Activated CD4-positive, alpha-beta T cell treated with anti-CD3 and anti-CD28 coated beads, Interleukin-2, Interleukin-4, amounts not matched to agents 100 ng/mL and 50 ng/mL, durations not matched to agents 16 hours and 8 hours (primary cell): ENCODE measurements at regions not wholly inside any gene's neighbourhood (a gene's known extent, or its start where the extent isn't known, plus 50 kb on each side); places are given as distances from the start of the nearest gene placed in this dataset.
"Not testable (repeated sequence)": the region's sequence is repeated elsewhere in the genome, so short reads cannot be mapped to it uniquely, and the experiment has no call there.

Source experiments
- DNase-seq: peaks from one replicate; pipeline ENCODE4 v3.0.0-alpha.2; 2020; ENCODE audit warnings: low spot score

GRCh38 chr9:119739476-119739875 is 370.2 kb upstream of the BRINP1 start:
- DNase-seq: no peak

- no peak for DNase-seq
Measured at GRCh38 chr9:119736491-119737454, 367.5 kb upstream of the BRINP1 start.

- no peak for DNase-seq
Measured at GRCh38 chr9:119727988-119728387, 358.8 kb upstream of the BRINP1 start.

- no peak for DNase-seq
Measured at GRCh38 chr9:119726035-119726434, 356.8 kb upstream of the BRINP1 start.

DNA sequence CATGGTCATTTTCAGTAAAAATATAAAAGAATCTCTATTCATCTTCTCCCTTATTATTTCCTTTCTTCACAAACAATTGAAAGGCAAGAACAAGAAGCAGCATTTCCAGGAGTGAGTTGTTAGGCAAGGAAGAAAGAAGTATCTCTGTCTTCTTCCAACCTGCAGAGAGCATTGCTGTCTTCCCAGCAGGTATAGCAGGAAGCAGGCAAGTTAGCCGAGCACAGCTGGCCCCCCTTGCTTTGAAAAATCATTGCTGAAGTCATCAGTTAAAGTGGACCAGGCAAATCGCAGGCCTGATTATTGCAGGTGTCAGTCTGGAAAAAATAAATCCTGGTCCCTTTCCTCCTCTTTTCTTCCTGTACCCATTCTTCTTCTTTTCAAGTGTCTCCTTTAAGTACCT is 353.1 kb upstream of the BRINP1 start:
- DNase-seq: no peak

- no peak for DNase-seq
Measured at GRCh38 chr9:119712325-119712724, 343.1 kb upstream of the BRINP1 start.

GRCh38 chr9:119709431-119709830 is 340.2 kb upstream of the BRINP1 start:
- DNase-seq: no peak

DNA sequence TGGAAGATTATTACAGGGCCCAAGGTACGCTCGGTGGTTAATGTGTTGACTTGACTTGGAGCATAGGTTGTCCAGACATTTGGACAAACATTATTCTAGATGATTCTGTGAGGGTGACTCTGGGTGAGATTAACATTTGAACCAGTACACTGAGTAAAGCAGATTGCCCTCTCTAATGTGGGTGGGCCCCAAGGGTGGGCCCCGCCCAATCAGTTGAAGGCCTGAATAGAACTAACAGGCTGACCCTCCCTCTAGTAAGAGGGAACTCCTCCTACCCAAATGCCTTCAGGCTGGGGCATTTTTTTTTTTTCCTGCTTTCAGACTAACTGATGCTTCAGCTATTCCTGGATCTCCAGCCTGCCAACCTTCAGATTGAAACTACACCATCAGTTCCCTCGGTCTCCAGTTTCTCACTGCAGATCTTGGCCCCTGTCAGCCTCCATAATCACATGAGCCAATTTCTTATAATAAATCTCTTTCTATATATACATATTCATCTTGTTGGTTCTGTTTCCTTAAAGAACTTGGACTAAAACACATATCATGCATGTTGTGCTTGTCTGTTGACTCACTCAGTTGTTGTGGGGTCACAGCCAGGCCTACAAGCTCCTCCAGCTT is 338.1 kb upstream of the BRINP1 start:
- DNase-seq: no peak

GRCh38 chr9:119701651-119702050 is 332.4 kb upstream of the BRINP1 start:
- DNase-seq: no peak

GRCh38 chr9:119698535-119698934 is 329.3 kb upstream of the BRINP1 start:
- no peak for DNase-seq

DNA sequence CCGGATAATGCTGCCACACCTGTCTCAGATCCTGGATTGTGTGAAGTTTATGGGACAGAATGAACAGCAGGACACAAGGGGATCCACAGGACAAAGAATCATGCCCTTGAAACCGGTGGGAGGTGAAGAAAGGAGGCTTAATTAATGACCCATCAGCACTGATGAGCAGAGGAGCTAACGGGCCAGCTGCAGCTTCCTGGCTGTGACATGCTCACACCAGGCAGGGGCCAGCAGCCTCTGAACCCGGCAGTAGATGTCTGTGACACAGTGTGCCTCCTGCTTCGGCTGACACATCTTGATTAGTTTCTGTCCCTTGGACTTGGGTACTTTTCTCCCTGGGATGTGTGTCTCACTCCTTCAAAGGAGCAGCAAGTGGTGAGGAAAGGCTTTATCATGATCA is 328.8 kb upstream of the BRINP1 start:
- no peak for DNase-seq

- no peak for DNase-seq
Measured at GRCh38 chr9:119689879-119690278, 320.6 kb upstream of the BRINP1 start.

- DNase-seq: no peak
Measured at GRCh38 chr9:119688547-119688946, 319.3 kb upstream of the BRINP1 start.

DNA sequence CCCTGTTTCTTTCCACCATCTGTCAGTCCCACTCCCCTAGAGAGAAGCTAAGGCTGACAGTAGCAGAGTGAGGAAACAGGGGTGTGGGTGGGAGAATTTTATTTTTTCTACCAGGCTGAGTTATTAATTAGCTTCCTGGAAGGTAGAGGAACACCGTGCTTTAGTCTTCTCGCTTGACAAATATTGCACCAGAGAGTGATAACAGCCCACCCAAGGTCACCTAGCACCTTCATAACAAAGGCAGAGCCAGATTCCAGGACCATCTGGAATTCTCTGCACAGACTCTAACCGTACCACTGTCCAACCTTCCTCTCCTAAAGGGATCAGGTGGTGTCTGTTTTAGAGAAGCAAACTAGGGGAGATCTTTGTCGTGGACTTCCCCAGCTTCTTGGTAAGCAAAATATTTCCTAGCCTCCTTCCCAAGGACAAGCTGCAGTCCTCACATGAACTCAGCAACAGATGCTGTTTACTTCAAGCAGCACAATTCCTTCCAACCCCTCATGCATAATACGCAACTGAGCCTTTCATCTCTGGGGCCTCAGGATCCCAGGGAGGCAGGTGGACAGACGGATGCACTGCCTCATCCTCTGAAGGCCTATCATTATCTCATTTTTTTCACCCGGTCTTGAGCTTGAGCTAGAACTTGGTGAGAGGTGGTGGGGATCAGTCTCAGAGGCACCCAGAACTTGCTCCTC is 308.7 kb upstream of the BRINP1 start:
- no peak for DNase-seq

DNA sequence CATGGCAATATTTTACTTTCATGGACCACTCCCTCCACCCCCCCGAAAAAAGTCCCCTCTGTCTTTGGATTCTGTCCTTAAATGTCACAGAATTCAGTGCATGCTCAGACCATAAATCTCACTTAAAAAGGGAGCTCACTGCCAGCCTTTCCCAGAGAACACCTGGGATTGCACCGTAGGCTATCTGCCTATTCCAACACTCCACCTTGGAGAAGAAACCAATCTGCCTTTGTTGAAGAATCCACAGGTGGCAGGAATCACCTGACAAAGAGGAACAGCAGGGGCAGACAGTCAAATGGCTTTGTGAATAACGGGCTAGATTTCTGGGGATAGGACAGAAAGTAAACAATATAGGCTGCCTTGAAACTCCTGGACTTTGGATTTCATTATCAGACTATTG is 306.7 kb upstream of the BRINP1 start:
- DNase-seq: no peak

DNA sequence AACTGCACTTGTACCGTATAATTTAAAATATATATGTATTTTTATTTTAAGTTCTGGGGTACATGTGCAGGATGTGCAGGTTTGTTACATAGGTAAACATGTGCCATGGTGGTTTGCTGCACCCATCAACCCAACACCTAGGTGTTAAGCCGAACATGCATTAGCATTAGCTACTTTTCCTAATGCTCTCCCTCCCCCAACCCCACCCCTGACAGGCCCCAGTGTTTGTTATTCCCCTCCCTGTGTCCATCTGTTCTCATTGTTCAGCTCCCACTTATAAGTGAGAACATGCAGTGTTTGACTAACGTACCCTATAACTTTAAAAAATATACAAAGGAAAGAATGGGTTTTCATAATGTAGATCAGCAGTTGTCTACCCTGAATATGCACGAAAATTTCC is 303.5 kb upstream of the BRINP1 start:
- DNase-seq: not testable (repeated sequence)

DNA sequence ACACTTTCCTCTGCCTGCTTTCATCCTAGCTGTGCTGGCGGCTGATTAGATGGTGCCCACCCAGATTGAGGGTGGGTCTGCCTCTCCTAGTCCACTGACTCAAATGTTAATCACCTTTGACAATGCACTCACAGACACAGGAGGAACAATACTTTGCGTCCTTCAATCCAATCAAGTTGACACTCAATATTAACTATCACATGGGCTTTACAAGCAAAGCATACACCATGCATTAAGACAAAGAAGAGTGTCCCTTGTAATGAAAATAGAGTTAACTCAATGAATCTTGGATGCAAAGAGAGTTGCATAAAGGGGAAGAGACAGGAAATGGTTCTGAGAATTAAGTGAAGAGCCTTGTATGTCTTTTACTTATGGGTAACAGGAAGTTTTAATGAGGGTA is 298.7 kb upstream of the BRINP1 start:
- DNase-seq: no peak

DNA sequence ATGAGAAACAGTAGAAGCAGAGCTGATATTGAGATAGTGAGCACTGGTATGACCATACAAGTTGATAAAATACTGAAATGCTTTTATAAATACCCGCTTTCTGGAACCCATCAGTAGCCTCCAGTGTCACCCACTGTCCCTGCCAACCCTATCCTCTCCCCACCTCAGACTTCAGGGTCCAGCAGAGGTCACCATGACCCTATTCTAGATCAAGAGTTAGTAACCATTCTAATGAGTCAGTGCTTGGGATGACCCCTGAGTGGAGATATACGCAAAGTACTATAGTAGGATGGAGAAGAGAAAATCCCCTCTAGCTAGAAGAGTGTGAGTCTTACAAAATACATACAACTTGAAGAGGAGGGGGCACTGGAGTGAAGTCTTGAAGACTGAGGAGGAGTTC is 297.9 kb upstream of the BRINP1 start:
- no peak for DNase-seq

- DNase-seq: no peak
Measured at GRCh38 chr9:119662329-119662728, 293.1 kb upstream of the BRINP1 start.

DNA sequence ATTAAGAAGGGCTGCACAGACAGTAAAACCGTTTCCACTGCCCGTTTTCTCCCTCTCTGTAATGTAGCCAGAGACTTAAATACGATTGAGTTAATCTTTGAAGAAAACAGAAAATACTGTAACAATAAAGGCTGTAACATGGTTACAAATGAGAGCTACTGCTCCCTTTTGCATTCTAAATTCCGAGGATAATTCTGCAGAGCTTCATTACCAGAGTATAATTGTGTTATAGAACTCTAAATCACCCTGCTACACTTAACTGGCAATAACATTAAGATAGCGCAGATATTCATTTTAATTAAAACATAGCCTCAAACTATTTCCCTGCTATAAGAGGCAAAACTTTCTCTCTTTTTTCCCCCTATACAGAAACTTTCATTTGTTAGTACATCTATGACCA is 283.7 kb upstream of the BRINP1 start:
- no peak for DNase-seq

GRCh38 chr9:119649205-119649604 is 280.0 kb upstream of the BRINP1 start:
- DNase-seq: no peak

GRCh38 chr9:119639287-119639955 is 270.2 kb upstream of the BRINP1 start:
- DNase-seq: no peak
